ENCODE measurements at regions not wholly inside any gene's neighbourhood (a gene's known extent, or its start where the extent isn't known, plus 50 kb on each side); places are given as distances from the start of the nearest gene placed in this dataset.

GRCh38 chr3:104849070-104849469 is 517.6 kb upstream of the ALCAM start:
- no peaks in the 10 kb centered on the region for H3K9me3 ChIP-seq
- TF ChIP-seq CTCF (IDR thresholded peaks at IDR 0.05; ENCODE audit: insufficient read depth in 1 of 2, low read depth in 1 of 2, low read length in 1 of 2, severe bottlenecking in 1 of 2, unreplicated experiment in 1 of 2) = no peak
- Mint-ChIP-seq H3K36me3 (ENCODE audit: insufficient read depth, unreplicated experiment) (no peaks in the 10 kb centered on the region), H3K4me1 (ENCODE audit: low read depth, unreplicated experiment) (no peaks in the 10 kb centered on the region), H3K27ac (ENCODE audit: unreplicated experiment) (no peak overlapping the region), H3K4me3 (ENCODE audit: unreplicated experiment) (no peak overlapping the region), H3K27me3 (ENCODE audit: insufficient read depth, unreplicated experiment) (no peaks in the 10 kb centered on the region), H3K9me3 (ENCODE audit: unreplicated experiment) (no peaks in the 10 kb centered on the region)
- BruUV-seq (replicated peaks) = no TSS peak
- no peaks in the 10 kb centered on the region for H3K36me3 ChIP-seq (ENCODE audit: control insufficient read depth, insufficient read depth, low read length)
- no peaks in the 10 kb centered on the region for H3K4me1 ChIP-seq
- no peak for DNase-seq
- H3K4me3 ChIP-seq (ENCODE audit: low read depth, low read length) = no peak overlapping the region
- H3K27me3 ChIP-seq (replicated peaks; ENCODE audit: control insufficient read depth, insufficient read depth, low read length) = no peaks in the 10 kb centered on the region
- POLR2A ChIA-PET = no interaction called here
- intact Hi-C loops (cut with micrococcal nuclease; ENCODE audit: unreplicated experiment) = no loop called here
- CTCF ChIA-PET = no interaction called here

GRCh38 chr3:104854468-104854867 is 512.2 kb upstream of the ALCAM start:
- Mint-ChIP-seq H3K27me3 (ENCODE audit: insufficient read depth, unreplicated experiment) (no peaks in the 10 kb centered on the region), H3K4me1 (ENCODE audit: low read depth, unreplicated experiment) (no peaks in the 10 kb centered on the region), H3K27ac (ENCODE audit: unreplicated experiment) (no peak overlapping the region), H3K36me3 (ENCODE audit: insufficient read depth, unreplicated experiment) (no peaks in the 10 kb centered on the region), H3K9me3 (ENCODE audit: unreplicated experiment) (no peaks in the 10 kb centered on the region), H3K4me3 (ENCODE audit: unreplicated experiment) (no peak overlapping the region)
- BruUV-seq (replicated peaks) = no TSS peak
- no peaks in the 10 kb centered on the region for H3K9me3 ChIP-seq
- no peaks in the 10 kb centered on the region for H3K4me1 ChIP-seq
- no peaks in the 10 kb centered on the region for H3K36me3 ChIP-seq (ENCODE audit: control insufficient read depth, insufficient read depth, low read length)
- H3K27me3 ChIP-seq (replicated peaks; ENCODE audit: control insufficient read depth, insufficient read depth, low read length) = no peaks in the 10 kb centered on the region
- intact Hi-C loops (cut with micrococcal nuclease; ENCODE audit: unreplicated experiment) = no loop called here
- no peak overlapping the region for H3K4me3 ChIP-seq (ENCODE audit: low read depth, low read length)
- ChIA-PET CTCF (no interaction called here), POLR2A (no interaction called here)
- no peak for TF ChIP-seq CTCF (IDR thresholded peaks at IDR 0.05; ENCODE audit: insufficient read depth in 1 of 2, low read depth in 1 of 2, low read length in 1 of 2, severe bottlenecking in 1 of 2, unreplicated experiment in 1 of 2)
- DNase-seq = no peak

GRCh38 chr3:104855702-104856101 is 511.0 kb upstream of the ALCAM start:
- Mint-ChIP-seq H3K36me3 (ENCODE audit: insufficient read depth, unreplicated experiment) (no peaks in the 10 kb centered on the region), H3K27me3 (ENCODE audit: insufficient read depth, unreplicated experiment) (no peaks in the 10 kb centered on the region), H3K4me3 (ENCODE audit: unreplicated experiment) (no peak overlapping the region), H3K27ac (ENCODE audit: unreplicated experiment) (no peak overlapping the region), H3K4me1 (ENCODE audit: low read depth, unreplicated experiment) (no peaks in the 10 kb centered on the region), H3K9me3 (ENCODE audit: unreplicated experiment) (no peaks in the 10 kb centered on the region)
- Histone ChIP-seq H3K36me3 (ENCODE audit: control insufficient read depth, insufficient read depth, low read length) (no peaks in the 10 kb centered on the region), H3K4me1 (no peaks in the 10 kb centered on the region), H3K4me3 (ENCODE audit: low read depth, low read length) (no peak overlapping the region), H3K27me3 (replicated peaks; ENCODE audit: control insufficient read depth, insufficient read depth, low read length) (no peaks in the 10 kb centered on the region), H3K9me3 (no peaks in the 10 kb centered on the region)
- ChIA-PET CTCF (no interaction called here), POLR2A (no interaction called here)
- BruUV-seq (replicated peaks) = no TSS peak
- intact Hi-C loops (cut with micrococcal nuclease; ENCODE audit: unreplicated experiment) = no loop called here
- TF ChIP-seq CTCF (IDR thresholded peaks at IDR 0.05; ENCODE audit: insufficient read depth in 1 of 2, low read depth in 1 of 2, low read length in 1 of 2, severe bottlenecking in 1 of 2, unreplicated experiment in 1 of 2) = no peak
- no peak for DNase-seq

Measured in Caco-2 (cell line).